Spleen (tissue), 7 donors: ENCODE measurements at regions not wholly inside any gene's neighbourhood (a gene's known extent, or its start where the extent isn't known, plus 50 kb on each side); places are given as distances from the start of the nearest gene placed in this dataset.

Experiments used
- CTCF ChIP-seq, 11 experiments: fragments of 200-600 bp in 7 of 11; fragments of 450-650 bp in 4 of 11; sonication (generic) in 4 of 11; IDR thresholded peaks in 8 of 11; conservative IDR thresholded peaks in 3 of 11; 1 replicate in 7 of 11; 2 replicates in 4 of 11; pipeline versions ENCODE4 v1.4.0 to v1.8.0; 2016 to 2021; ENCODE audit warnings: antibody characterized with exemption in 11 of 11, inconsistent platforms in 4 of 11, mild to moderate bottlenecking in 1 of 11
- POLR2A ChIP-seq, 3 donors: fragments of 450-650 bp; IDR thresholded peaks; one replicate each; pipeline ENCODE4 v1.5.1; 2017; ENCODE audit warnings: antibody characterized with exemption in 3 of 3, mild to moderate bottlenecking in 1 of 3
- POLR2AphosphoS5 ChIP-seq, 3 donors: sonication (generic); formaldehyde crosslinking; IDR thresholded peaks; one replicate each; pipeline ENCODE4 v1.5.1; 2017; ENCODE audit warnings: antibody characterized with exemption in 3 of 3
- donor health status: DM: no; HTN: no; CAD: no; lungs with moderate emphysema.
- donor health status: DM: no; HTN: no; CAD: no.
- donor health status: DM: no; HTN: no; CAD: no.

- TF ChIP-seq CTCF (IDR thresholded peaks at IDR 0.05 in 8 of 11, conservative IDR thresholded peaks at IDR 0.05 in 3 of 11) (no peak), POLR2A (IDR thresholded peaks at IDR 0.05) (no peak), POLR2AphosphoS5 (IDR thresholded peaks at IDR 0.05) (no peak)
Measured at GRCh38 chr3:111476701-111477100, 65.3 kb upstream of the CD96 start.
